PC-9 (cell line): ENCODE measurements at regions not wholly inside any gene's neighbourhood (a gene's known extent, or its start where the extent isn't known, plus 50 kb on each side); places are given as distances from the start of the nearest gene placed in this dataset.
A peak's percentile ranks its signal among the peaks of the same experiment; 100 is the strongest.

Experiments used
- BruUV-seq: library from RNA; stranded (reverse); fragments of 400-500 nt; replicated peaks from 2 replicates; lab custom pipeline; 2021; lab: Mats Ljungman, UMichigan
- CTCF ChIA-PET: fragments of 300-600 bp; sonication (Branson Sonifier 250); formaldehyde crosslinking; loops from one replicate; lab custom pipeline; 2022; ENCODE audit warnings: antibody characterized with exemption; lab: Charles Lee
- POLR2A ChIA-PET: fragments of 300-600 bp; sonication (Branson Sonifier 250); formaldehyde crosslinking; loops from one replicate; lab custom pipeline; 2022; ENCODE audit warnings: antibody characterized with exemption; ENCODE audit not compliant: unreplicated experiment; lab: Charles Lee
- DNase-seq, 2 experiments: peaks; one replicate each; pipeline versions ENCODE4 v3.0.0 to v3.0.0-alpha.2; 2015 to 2022; ENCODE audit warnings: mixed read lengths in 1 of 2
- H2AFZ ChIP-seq: fragments of 200-600 bp; sonication (generic); 2 replicates; pipeline ENCODE4 v1.8.1; 2017; ENCODE audit warnings: antibody characterized with exemption
- H3F3A ChIP-seq: fragments of 200-600 bp; sonication (generic); 2 replicates; pipeline ENCODE4 v1.8.1; 2017; ENCODE audit warnings: antibody characterized with exemption, mild to moderate bottlenecking, low read depth; ENCODE audit not compliant: insufficient read depth
- H3K27ac ChIP-seq: fragments of 200-600 bp; sonication (generic); 2 replicates; pipeline ENCODE4 v1.6.1; 2016; ENCODE audit warnings: mixed run types
- H3K27me3 ChIP-seq: fragments of 200-600 bp; sonication (generic); 2 replicates; pipeline ENCODE4 v1.6.1; 2016; ENCODE audit warnings: low read depth, mixed run types; ENCODE audit not compliant: insufficient read depth
- H3K36me3 ChIP-seq: fragments of 200-600 bp; sonication (generic); 2 replicates; pipeline ENCODE4 v1.6.1; 2016; ENCODE audit warnings: low read depth, mixed run types
- H3K4me1 ChIP-seq: fragments of 200-600 bp; sonication (generic); replicated peaks from 2 replicates; pipeline ENCODE4 v1.6.1; 2016; ENCODE audit warnings: mixed run types; ENCODE audit not compliant: insufficient read depth
- H3K4me2 ChIP-seq: fragments of 200-600 bp; sonication (generic); 2 replicates; pipeline ENCODE4 v1.6.1; 2017; ENCODE audit warnings: mixed run types
- H3K4me3 ChIP-seq: fragments of 200-600 bp; sonication (generic); 2 replicates; pipeline ENCODE4 v1.6.1; 2016; ENCODE audit warnings: mixed run types
- H3K79me2 ChIP-seq: fragments of 200-600 bp; sonication (generic); 2 replicates; pipeline ENCODE4 v1.6.1; 2017; ENCODE audit warnings: low read depth, mixed run types
- H3K9me2 ChIP-seq: fragments of 200-600 bp; sonication (generic); 2 replicates; pipeline ENCODE4 v1.8.1; 2017; ENCODE audit warnings: mild to moderate bottlenecking; ENCODE audit not compliant: insufficient read depth
- H3K9me3 ChIP-seq: fragments of 200-600 bp; sonication (generic); 2 replicates; pipeline ENCODE4 v1.8.1; 2016; ENCODE audit warnings: low read depth; ENCODE audit not compliant: insufficient read depth
- H4K20me1 ChIP-seq: fragments of 200-600 bp; sonication (generic); 2 replicates; pipeline ENCODE4 v1.8.1; 2017; ENCODE audit not compliant: insufficient read depth
- EZH2 ChIP-seq: fragments of 200-600 bp; sonication (generic); IDR thresholded peaks from 2 replicates; pipeline ENCODE4 v1.8.0; 2017; ENCODE audit warnings: antibody characterized with exemption, low read depth
- intact Hi-C: fragments of 100-400 bp; cut with micrococcal nuclease; formaldehyde crosslinking; loops from one replicate; pipeline ENCODE4 v1.10.0; 2022; ENCODE audit not compliant: unreplicated experiment
- TF ChIP-seq, protein P1 (sequence below): fragments of 200-600 bp; sonication (generic); conservative IDR thresholded peaks from 2 replicates; pipeline ENCODE4 v1.6.1; 2017; ENCODE audit warnings: mixed run types, antibody characterized with exemption, mild to moderate bottlenecking, moderate library complexity

DNA sequence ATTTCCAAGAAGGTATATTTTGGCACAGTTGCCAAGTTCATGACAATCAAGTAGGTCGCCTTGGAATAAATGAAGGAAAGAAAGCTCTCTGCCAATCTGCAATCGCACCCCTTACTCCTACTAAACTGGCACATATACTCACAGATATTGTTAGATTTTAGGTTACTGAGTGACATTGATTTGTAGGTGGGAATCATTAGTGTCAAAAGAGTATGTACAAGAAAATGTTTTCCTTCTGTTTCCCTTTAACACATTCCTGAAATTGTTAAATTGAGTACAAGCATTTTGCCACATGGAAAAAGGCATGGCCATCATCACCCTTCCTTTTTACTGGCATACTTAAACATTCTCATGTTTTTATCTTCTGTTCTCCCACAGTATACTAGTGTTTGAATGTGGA lies 2868.3 kb upstream of the PCDH20 start:
- ChIA-PET POLR2A (no interaction called here), CTCF (no interaction called here)
- Histone ChIP-seq H3K4me2 (no peak overlapping the region), H3K9me3 (no peaks in the 10 kb centered on the region), H3F3A (no peaks in the 10 kb centered on the region), H4K20me1 (no peaks in the 10 kb centered on the region), H3K79me2 (no peaks in the 10 kb centered on the region), H3K36me3 (no peaks in the 10 kb centered on the region), H2AFZ (no peak overlapping the region), H3K9me2 (no peaks in the 10 kb centered on the region), H3K27me3 (no peaks in the 10 kb centered on the region), H3K27ac (no peak overlapping the region), H3K4me1 (peaks cover 2% of the 10 kb centered on the region), H3K4me3 (no peak overlapping the region)
- DNase-seq, result no peak
- no peak for TF ChIP-seq EZH2
- TF ChIP-seq, protein P1, sequence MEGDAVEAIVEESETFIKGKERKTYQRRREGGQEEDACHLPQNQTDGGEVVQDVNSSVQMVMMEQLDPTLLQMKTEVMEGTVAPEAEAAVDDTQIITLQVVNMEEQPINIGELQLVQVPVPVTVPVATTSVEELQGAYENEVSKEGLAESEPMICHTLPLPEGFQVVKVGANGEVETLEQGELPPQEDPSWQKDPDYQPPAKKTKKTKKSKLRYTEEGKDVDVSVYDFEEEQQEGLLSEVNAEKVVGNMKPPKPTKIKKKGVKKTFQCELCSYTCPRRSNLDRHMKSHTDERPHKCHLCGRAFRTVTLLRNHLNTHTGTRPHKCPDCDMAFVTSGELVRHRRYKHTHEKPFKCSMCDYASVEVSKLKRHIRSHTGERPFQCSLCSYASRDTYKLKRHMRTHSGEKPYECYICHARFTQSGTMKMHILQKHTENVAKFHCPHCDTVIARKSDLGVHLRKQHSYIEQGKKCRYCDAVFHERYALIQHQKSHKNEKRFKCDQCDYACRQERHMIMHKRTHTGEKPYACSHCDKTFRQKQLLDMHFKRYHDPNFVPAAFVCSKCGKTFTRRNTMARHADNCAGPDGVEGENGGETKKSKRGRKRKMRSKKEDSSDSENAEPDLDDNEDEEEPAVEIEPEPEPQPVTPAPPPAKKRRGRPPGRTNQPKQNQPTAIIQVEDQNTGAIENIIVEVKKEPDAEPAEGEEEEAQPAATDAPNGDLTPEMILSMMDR, result no peak
- no TSS peak for BruUV-seq
- intact Hi-C loops, result no loop called here

DNA sequence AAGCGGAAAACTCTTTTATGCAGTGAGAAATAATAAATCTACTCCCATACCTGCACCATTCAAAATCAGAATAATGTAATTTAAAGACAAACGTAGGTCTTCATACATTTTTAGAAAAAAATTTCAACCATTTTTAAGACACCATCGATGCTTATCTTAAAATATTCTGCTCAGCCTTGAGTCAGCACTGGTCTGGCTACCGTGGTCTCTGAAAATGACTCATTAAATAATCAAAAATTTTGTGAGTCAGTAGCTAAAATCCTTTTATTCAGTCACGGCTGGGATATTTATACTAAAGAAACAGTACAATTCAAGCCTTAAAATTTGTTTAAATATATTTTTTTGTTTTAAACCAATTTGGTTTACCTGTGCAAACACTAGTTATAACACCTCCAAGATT lies 2862.8 kb upstream of the PCDH20 start:
- H3K9me2 ChIP-seq, result no peaks in the 10 kb centered on the region
- peak; percentile 29 to 69 for DNase-seq
- H3F3A ChIP-seq, result no peaks in the 10 kb centered on the region; the same call in 1 of the 2 replicates
- TF ChIP-seq, protein P1, result no peak
- no peak for TF ChIP-seq EZH2
- H3K27ac ChIP-seq, result no peak overlapping the region
- H2AFZ ChIP-seq, result no peak overlapping the region
- H3K4me3 ChIP-seq, result no peak overlapping the region
- 0 out of 2 replicates have a peak, but pooled peaks cover 9% of the 10 kb centered on the region for H3K9me3 ChIP-seq
- H3K4me1 ChIP-seq, result peaks cover 13% of the 10 kb centered on the region
- no peaks in the 10 kb centered on the region for H3K27me3 ChIP-seq
- BruUV-seq, result no TSS peak
- no peaks in the 10 kb centered on the region for H4K20me1 ChIP-seq
- no peaks in the 10 kb centered on the region for H3K79me2 ChIP-seq
- ChIA-PET POLR2A (no interaction called here), CTCF (no interaction called here)
- intact Hi-C loops, result no loop called here
- no peaks in the 10 kb centered on the region for H3K36me3 ChIP-seq
- peak overlapping the region; percentile 28; the same call in 1 of the 2 replicates for H3K4me2 ChIP-seq

DNA sequence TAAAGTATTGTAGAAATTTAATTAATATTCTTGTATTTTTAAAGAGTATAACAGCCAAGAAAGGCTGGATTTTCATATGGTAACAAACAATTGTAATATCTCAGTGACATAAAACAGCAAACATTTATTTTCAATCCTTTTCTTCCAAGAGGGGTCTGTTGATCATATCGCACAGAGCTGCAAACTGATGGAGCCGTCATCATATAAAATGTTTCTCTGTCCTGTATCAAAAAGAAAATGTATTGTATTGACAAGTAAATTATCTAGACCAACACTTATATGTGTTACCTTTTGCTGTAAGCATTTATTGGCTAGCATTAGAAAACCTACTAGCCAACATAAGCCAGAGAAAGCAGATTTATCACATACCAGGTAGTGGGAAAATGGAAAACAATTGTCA lies 2861.4 kb upstream of the PCDH20 start:
- Histone ChIP-seq H3K4me3 (no peak overlapping the region), H3K79me2 (no peaks in the 10 kb centered on the region), H2AFZ (no peak overlapping the region), H3K4me1 (peaks cover 13% of the 10 kb centered on the region), H3K4me2 (no peak overlapping the region), H3K9me3 (0 out of 2 replicates have a peak, but pooled peaks cover 9% of the 10 kb centered on the region), H3K9me2 (no peaks in the 10 kb centered on the region), H3K27me3 (no peaks in the 10 kb centered on the region), H3K36me3 (no peaks in the 10 kb centered on the region), H4K20me1 (no peaks in the 10 kb centered on the region), H3F3A (no peaks in the 10 kb centered on the region; the same call in 1 of the 2 replicates), H3K27ac (no peak overlapping the region)
- CTCF ChIA-PET, result no interaction called here
- POLR2A ChIA-PET, result no interaction called here
- TF ChIP-seq EZH2, result no peak
- TF ChIP-seq, protein P1, result no peak
- BruUV-seq, result no TSS peak
- intact Hi-C loops, result no loop called here
- no peak for DNase-seq
